Nucleus accumbens (tissue), 56 donors: ENCODE measurements at regions not wholly inside any gene's neighbourhood (a gene's known extent, or its start where the extent isn't known, plus 50 kb on each side); places are given as distances from the start of the nearest gene placed in this dataset.
"Not testable (repeated sequence)": the region's sequence is repeated elsewhere in the genome, so short reads cannot be mapped to it uniquely, and the experiment has no call there.

Source experiments
- DNase-seq, 56 donors: peaks; one replicate each; lab custom pipeline; 2025; lab: John Stamatoyannopoulos, UW

GRCh38 chr12:88691811-88692210, 111.5 kb upstream of the KITLG start:
- no peak for DNase-seq

DNA sequence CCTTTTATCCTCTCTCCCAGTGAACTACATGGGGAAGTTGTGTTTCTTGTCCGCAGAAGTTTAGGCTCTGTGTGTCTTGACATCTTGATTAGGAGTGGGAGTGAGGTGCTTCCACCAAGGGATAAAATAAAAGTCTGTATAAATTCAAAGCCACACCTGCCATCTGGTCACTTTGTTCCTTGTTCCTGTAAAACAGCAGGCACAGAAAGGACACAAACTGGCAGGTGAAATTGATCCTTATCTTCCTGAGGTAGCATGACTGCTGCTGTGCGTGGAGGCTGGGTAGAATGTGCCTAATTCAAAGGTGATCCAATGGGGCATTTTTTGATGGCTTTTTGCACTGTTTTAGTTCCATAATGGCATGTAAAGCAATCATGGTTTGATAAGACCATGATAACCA, 104.3 kb upstream of the KITLG start:
- DNase-seq: no peak

- no peak for DNase-seq
Observed at GRCh38 chr12:88684170-88684569, 103.9 kb upstream of the KITLG start.

DNA sequence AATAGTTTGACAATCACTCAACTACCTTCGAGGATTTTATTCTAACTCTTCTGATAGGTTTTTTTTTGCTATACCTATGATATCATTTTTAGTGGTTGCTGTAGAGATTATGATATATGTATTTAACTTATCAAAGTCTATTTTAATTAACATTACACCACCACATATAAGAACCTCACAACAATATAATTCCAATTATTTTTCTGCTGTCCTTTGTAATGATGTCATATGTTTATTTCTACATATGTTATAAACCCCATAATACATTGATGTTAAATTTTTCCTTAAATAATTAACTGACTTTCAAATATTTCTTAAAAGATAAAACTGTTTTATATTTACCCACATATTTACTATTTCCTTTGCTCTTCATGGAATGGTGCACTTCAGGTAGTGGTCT, 103.4 kb upstream of the KITLG start:
- no peak for DNase-seq

GRCh38 chr12:88681271-88681670, 101.0 kb upstream of the KITLG start:
- no peak for DNase-seq

GRCh38 chr12:88677464-88677863, 97.2 kb upstream of the KITLG start:
- no peak for DNase-seq

- not testable (repeated sequence) for DNase-seq
Observed at GRCh38 chr12:88667615-88668014, 87.3 kb upstream of the KITLG start.

- no peak for DNase-seq
Observed at GRCh38 chr12:88665071-88665470, 84.8 kb upstream of the KITLG start.

DNA sequence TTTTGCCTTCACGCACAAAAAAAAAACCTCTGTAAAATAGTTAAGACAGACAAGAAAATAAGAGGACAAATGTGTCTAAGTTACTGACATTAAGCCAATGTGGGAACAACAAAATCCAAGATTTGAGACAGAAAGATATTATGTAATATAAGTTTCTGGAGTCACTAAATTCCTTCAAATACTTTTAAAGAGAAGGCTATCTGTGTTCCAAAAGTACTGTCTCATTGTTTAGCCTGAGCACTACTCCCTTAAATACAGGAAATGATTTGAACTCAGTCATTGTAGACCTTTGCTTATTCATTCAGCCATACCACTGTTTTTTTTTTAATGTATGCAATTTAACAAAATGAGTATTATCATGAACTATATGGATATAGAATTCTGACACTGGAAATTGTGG, 82.7 kb upstream of the KITLG start:
- no peak for DNase-seq

DNA sequence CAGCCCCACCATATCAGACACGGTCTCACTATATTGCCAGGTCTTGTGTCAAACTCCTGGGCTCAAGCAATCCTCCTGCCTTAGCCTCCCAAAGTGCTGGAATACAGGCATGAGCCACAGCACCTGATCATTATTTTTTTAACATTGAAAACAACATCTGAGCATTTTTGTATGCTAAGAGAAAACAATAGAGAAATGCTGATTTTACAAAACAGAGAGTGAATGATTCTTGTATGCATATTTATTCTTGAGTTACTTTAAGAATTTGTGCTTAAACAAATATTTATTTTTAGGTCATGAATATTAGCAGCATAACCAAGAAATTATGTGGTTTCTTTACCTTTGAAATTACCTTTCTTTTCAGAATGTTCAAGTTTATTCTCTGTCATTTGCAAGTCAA, 81.8 kb upstream of the KITLG start:
- DNase-seq: no peak

GRCh38 chr12:88658009-88658408, 77.7 kb upstream of the KITLG start:
- no peak for DNase-seq

DNA sequence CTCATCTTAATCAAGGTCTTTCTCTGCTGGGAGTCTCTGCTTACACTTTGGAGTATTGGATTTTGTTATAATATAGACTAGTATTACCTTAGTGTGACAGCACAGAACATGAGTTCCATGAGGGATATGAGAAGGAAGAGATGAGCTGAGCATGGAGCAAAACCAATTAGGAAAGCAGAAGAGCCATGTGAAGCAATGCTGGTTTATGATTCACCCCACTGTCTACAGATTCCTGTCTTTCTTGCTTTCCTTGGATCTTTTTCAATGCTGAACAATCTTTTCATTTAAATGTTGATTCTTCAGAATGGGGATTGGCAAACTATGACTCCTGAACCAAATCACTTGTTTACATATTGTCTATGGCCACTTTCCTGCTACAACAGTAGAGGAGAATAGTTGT, 70.4 kb upstream of the KITLG start:
- no peak for DNase-seq

- DNase-seq: no peak
Observed at GRCh38 chr12:88648625-88649024, 68.4 kb upstream of the KITLG start.

DNA sequence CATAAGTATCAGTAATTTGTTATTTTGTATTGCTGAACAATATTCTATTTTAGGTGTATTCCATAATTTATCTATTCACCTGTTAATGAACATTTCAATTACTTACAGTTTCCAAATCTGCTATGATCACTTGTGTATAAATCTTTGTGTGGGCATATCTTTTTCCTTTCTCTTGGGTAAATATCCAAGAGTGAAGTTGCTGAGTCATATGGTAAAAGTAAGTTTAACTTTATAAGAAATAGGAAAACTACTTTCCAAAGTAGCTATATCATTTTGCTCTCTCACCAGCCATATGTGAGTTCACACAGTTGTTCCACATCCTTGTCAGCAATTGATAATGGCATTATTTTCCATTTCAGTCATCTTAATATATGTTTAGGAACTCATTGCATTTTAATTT, 66.6 kb upstream of the KITLG start:
- no peak for DNase-seq

DNA sequence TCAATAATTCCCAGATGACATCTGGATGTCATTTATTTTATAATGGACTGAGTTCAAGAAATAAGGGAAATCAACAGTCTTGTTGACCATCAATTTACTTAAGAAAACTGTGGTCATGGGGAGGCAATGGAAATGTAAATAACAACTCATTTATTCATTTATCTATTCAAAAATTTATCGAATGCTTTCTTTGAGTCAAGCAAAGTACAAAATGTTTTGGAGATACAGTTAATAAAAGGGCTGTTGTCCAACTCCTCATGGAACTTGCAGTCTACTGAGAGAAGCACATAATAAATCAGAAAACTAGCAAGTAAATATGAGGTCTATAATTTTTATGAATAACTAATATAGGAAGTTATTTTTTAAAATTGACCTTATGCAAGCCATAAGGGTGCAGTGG, 65.5 kb upstream of the KITLG start:
- DNase-seq: no peak

DNA sequence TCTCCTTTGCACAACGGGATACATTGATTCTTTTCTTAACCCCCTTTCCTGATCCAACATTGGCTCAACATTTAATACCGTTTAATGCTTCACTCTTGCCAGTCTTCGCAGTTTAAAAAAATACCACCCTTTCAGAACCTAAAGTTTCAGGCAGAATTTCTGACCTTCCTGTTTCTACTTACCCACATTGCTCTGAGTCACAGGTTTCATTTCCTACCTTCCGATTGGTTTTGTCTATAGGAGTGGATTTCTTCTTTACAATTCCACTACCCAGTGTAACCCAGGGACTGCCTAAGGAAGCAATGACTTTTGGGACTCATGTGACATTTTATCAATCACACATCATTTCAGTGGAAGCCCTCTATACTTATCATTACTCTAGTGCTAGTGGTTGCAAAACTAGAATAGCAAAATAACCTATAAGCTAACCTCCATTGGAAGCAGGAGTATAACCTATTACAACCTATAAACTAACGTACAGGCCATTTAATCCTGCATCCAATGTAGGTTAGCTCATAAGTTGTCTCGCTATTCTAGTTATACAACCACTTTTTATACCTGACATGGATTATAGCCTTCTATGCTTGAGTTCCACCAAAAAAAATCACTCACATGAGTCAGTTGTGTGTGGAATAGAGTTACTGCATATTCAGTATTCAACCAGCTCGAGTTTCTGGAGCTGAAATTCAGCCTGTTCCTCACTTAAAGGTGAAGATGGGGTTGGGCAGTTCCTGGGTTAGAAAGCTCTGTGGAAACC, 64.9 kb upstream of the KITLG start:
- DNase-seq: no peak

GRCh38 chr12:88643685-88644084, 63.4 kb upstream of the KITLG start:
- no peak for DNase-seq

DNA sequence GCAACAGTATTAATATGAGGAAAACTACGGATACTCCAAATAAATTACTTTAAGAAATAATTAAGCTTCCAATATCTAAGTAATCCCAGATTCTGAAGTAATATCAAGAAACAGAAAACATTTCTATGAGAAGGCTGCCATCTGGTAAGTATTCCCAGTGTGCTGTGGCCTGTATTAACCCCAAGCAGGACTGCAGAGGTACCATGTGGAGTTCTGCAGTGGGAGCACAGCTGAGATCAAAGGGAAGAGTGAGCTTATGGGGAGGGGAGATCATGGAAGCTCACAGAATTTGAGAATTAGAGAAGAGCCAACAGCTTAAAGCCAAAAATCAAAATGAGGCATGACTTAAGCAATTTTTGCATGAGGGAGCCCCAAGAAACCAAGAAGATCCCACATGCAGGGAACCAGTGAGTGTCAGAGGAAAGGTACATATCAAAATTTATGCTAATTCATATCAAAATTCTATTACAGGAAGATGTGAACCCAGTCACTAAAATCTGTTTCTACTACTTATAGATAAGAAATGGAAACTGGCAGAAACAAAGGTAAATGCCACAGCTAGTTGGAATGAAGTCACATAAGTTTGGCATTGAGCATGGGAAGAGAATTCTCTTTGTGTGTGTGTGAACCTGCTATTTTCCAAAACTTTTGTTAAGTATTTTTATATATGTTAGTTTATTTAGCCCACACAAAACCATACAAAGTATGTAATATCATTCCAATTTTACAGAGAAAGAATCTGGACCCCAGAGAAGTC, 62.6 kb upstream of the KITLG start:
- no peak for DNase-seq

DNA sequence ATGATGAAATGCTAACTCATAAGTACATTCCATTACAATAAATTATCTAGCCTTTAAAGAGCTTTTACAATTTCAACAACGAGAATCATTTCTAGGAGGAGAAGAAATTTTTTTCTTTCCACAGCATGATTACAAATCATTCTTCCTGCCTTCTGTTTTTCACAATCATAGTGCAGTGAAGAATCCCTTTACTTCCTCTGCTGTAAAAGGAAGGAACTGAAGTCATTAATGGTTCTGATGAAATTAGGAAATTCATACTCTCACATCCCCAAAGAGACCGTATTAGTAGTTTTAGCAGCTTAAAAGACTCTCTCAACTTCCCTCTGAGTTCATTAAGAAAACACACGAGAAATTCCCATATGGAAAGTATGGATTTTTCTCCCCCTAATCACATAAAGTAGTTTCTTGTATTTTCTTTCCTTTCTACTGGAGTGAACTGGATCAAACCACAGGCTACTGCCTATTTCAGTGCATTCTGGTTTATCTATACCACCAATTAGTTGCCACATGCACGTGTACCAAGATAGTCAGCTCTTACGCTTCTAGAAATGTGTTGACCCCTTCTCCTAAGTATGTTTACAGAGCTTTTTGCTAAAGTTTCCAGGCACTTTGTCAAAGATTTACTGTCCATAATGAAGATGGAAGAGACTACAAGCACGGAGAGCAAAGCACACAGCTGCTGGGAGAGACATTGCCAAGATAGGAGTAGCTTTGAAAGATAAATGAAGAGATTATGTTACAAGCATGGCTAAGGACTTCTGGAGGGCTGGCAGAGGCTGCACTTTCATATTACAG, 58.9 kb upstream of the KITLG start:
- no peak for DNase-seq

DNA sequence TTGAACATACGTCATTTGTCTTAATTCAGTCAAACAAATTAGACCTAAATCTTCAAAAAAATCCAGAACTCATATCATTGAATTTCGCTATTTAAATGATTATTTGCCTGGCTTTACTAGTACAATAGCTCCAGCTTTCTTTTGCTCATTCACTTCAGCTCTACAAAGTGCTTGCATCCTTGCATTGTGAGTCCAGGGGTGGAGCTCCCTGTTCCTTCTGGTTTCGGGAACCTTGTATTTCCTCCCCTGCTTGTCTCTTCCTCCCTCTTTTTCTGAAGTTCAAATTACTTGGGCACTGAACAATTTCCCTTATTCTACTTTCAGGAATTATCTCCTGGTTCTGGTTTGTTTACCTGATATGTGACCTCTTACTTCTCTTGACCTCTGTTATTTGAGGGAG, 58.1 kb upstream of the KITLG start:
- no peak for DNase-seq

GRCh38 chr12:88634008-88634407, 53.7 kb upstream of the KITLG start:
- DNase-seq: no peak
